ENCODE measurements at regions not wholly inside any gene's neighbourhood (a gene's known extent, or its start where the extent isn't known, plus 50 kb on each side); places are given as distances from the start of the nearest gene placed in this dataset.

- no peak for DNase-seq (ENCODE audit: low spot score)
- in situ Hi-C loops (cut with MboI; ENCODE audit: low sequenced_read_pairs, unreplicated experiment) = no loop called here
- no peak for TF ChIP-seq CTCF (IDR thresholded peaks at IDR 0.05; ENCODE audit: borderline replicate concordance, control extremely low read depth, extremely low read depth, insufficient read depth, missing control alignments)
Measured at GRCh38 chr11:39144351-39145130, 2314.9 kb downstream of the LRRC4C start.

GRCh38 chr11:39139581-39139980 is 2319.9 kb downstream of the LRRC4C start:
- in situ Hi-C loops (cut with MboI; ENCODE audit: low sequenced_read_pairs, unreplicated experiment) = no loop called here
- no peak for TF ChIP-seq CTCF (IDR thresholded peaks at IDR 0.05; ENCODE audit: borderline replicate concordance, control extremely low read depth, extremely low read depth, insufficient read depth, missing control alignments)
- DNase-seq (ENCODE audit: low spot score) = no peak

GRCh38 chr11:39120890-39121289 is 2338.6 kb downstream of the LRRC4C start:
- no peak for DNase-seq (ENCODE audit: low spot score)
- TF ChIP-seq CTCF (IDR thresholded peaks at IDR 0.05; ENCODE audit: borderline replicate concordance, control extremely low read depth, extremely low read depth, insufficient read depth, missing control alignments) = no peak
- in situ Hi-C loops (cut with MboI; ENCODE audit: low sequenced_read_pairs, unreplicated experiment) = no loop called here

DNA sequence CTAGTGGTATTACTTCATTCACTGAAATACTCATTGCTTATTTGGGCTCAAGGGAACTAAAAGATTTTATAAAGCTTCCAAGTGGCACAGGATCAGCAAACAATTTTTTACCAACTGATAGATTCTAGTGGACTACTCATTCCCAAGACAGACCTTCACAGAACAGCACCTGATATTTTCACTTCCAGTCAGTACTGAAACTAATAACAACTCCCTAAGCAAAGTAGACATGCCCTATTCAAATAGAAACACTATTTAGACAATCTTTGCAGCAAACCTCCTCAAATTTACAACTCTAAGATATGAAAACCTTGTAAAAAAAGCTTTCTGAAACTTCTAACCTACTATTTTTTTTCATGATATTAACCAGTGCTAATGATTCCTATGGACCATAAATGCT is 2345.8 kb downstream of the LRRC4C start:
- TF ChIP-seq CTCF (IDR thresholded peaks at IDR 0.05; ENCODE audit: borderline replicate concordance, control extremely low read depth, extremely low read depth, insufficient read depth, missing control alignments) = no peak
- in situ Hi-C loops (cut with MboI; ENCODE audit: low sequenced_read_pairs, unreplicated experiment) = no loop called here
- no peak for DNase-seq (ENCODE audit: low spot score)

DNA sequence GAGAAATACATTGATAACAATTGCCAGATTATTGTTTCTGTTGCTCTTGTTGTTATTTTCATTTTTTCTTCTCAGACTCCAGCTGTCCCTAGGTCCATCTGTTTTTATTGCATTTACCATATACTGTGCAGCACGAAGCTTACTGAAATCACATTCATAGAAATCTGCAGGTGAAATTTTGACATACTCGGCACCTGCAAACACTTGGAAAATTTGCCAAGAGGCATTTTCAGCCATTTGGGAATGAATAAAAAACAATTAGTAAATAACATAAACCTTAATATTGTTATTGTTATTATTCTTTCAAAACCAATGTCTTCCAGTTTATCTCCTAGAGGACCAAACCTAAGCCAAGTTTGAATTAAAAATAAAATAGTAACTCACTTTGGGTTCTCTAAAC is 2357.2 kb downstream of the LRRC4C start:
- no peak for TF ChIP-seq CTCF (IDR thresholded peaks at IDR 0.05; ENCODE audit: borderline replicate concordance, control extremely low read depth, extremely low read depth, insufficient read depth, missing control alignments)
- DNase-seq (ENCODE audit: low spot score) = no peak
- in situ Hi-C loops (cut with MboI; ENCODE audit: low sequenced_read_pairs, unreplicated experiment) = no loop called here

- no peak for TF ChIP-seq CTCF (IDR thresholded peaks at IDR 0.05; ENCODE audit: borderline replicate concordance, control extremely low read depth, extremely low read depth, insufficient read depth, missing control alignments)
- in situ Hi-C loops (cut with MboI; ENCODE audit: low sequenced_read_pairs, unreplicated experiment) = no loop called here
- no peak for DNase-seq (ENCODE audit: low spot score)
Measured at GRCh38 chr11:39078465-39078864, 2381.0 kb downstream of the LRRC4C start.

All from GM13976 (cell line).